HG02852 (cell line): ENCODE measurements at regions not wholly inside any gene's neighbourhood (a gene's known extent, or its start where the extent isn't known, plus 50 kb on each side); places are given as distances from the start of the nearest gene placed in this dataset.

ENCODE experiments used
- ATAC-seq: cut with Tn5 transposase; IDR thresholded peaks from one replicate; pipeline ENCODE4 v1.9.1; 2021; ENCODE audit warnings: mild to moderate bottlenecking, moderate library complexity; ENCODE audit not compliant: unreplicated experiment

- ATAC-seq: no peak
These were observed 273.7 kb downstream of the CETN3 start for GRCh38 chr5:90135779-90136378.

GRCh38 chr5:90134892-90135291 is 274.7 kb downstream of the CETN3 start:
- ATAC-seq: no peak

- no peak for ATAC-seq
These were observed 275.2 kb downstream of the CETN3 start for GRCh38 chr5:90134381-90134780.

- no peak for ATAC-seq
These were observed 275.6 kb downstream of the CETN3 start for GRCh38 chr5:90133941-90134340.

- ATAC-seq: peak; percentile 83
These were observed 278.0 kb downstream of the CETN3 start for GRCh38 chr5:90131383-90132133.

GRCh38 chr5:90128551-90128950 is 281.0 kb downstream of the CETN3 start:
- ATAC-seq: no peak

- no peak for ATAC-seq
These were observed 290.0 kb downstream of the CETN3 start for GRCh38 chr5:90119531-90119971.

GRCh38 chr5:90117005-90117404 is 292.6 kb downstream of the CETN3 start:
- no peak for ATAC-seq

GRCh38 chr5:90113108-90113507 is 296.4 kb downstream of the CETN3 start:
- ATAC-seq: no peak

- ATAC-seq: no peak
These were observed 297.4 kb downstream of the CETN3 start for GRCh38 chr5:90112033-90112692.

- ATAC-seq: no peak
These were observed 298.1 kb downstream of the CETN3 start for GRCh38 chr5:90111364-90112032.

- no peak for ATAC-seq
These were observed 300.3 kb downstream of the CETN3 start for GRCh38 chr5:90109285-90109684.

GRCh38 chr5:90099099-90099498 is 310.5 kb downstream of the CETN3 start:
- no peak for ATAC-seq

GRCh38 chr5:90097082-90097477 is 312.5 kb downstream of the CETN3 start:
- ATAC-seq: no peak

- no peak for ATAC-seq
These were observed 313.0 kb downstream of the CETN3 start for GRCh38 chr5:90096415-90097081.

GRCh38 chr5:90095292-90096060 is 314.1 kb downstream of the CETN3 start:
- no peak for ATAC-seq

- no peak for ATAC-seq
These were observed 315.6 kb downstream of the CETN3 start for GRCh38 chr5:90093751-90094485.

GRCh38 chr5:90092734-90093133 is 316.8 kb downstream of the CETN3 start:
- ATAC-seq: no peak

- no peak for ATAC-seq
These were observed 325.2 kb downstream of the CETN3 start for GRCh38 chr5:90084342-90084741.
